ENCODE measurements at regions not wholly inside any gene's neighbourhood (a gene's known extent, or its start where the extent isn't known, plus 50 kb on each side); places are given as distances from the start of the nearest gene placed in this dataset.

- TF ChIP-seq CTCF (conservative IDR thresholded peaks at IDR 0.05; ENCODE audit: low read length), result no peak
- no peak for TF ChIP-seq EZH2phosphoT487 (IDR thresholded peaks at IDR 0.05; ENCODE audit: borderline replicate concordance, low read depth, low read length)
These were observed 78.8 kb downstream of the EOMES start for GRCh38 chr3:27643355-27643754.
